ENCODE measurements at regions not wholly inside any gene's neighbourhood (a gene's known extent, or its start where the extent isn't known, plus 50 kb on each side); places are given as distances from the start of the nearest gene placed in this dataset.

DNA sequence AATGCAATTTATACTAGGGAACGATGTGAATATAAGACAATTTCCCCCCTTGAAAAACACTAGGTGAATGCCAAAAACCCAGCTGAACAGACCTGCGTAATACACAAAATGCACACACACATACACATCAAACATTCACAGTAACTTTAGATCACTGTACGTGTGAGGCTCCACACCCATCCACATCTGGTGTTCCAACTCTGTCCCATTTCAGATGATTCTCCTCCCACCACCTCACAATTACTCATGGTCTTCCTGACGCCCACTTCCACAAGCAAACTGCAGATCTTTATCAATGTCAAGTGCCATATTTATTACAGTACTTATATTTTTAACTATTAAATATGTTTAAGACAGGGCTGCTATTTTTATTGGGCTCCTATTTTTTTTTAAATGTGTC, 57.8 kb upstream of the TENM4 start:
- intact Hi-C loops (cut with micrococcal nuclease): no loop called here

DNA sequence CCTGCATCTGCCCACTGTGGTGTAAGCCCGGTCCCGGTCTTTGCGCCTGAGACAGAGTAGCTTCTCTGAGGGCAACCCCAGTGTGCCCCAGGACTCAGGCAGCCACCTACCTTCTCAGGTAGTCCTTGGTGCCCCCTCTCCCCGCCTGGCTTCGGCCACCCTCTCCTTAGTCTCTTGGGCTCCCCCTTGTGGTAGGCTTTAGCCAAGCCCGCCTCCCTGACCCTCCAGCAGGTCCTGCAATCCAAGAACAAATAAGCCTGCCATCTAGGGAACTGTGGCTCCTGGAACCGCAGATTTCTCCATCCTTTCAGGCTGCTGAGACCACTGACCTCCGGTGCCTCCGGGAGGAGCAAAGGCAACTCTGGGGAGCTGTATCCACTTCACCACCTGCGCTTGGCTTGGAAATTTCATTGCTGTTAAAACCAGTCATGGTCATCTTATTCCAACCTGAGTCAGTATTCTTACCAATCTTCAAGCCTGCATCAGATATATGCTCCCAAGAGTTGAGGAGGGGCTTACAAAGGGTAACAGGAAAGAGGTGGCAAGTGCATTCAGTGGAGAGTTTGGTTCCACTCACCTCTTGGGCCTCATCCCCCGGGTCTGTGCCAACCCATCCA, 52.8 kb upstream of the TENM4 start:
- intact Hi-C loops (cut with micrococcal nuclease): loop anchor here (1.0 kb wide), 1 partner anchor 848 kb away; no protein-coding TSS in a partner anchor

GRCh38 chr11:79492008-79492407, 51.2 kb upstream of the TENM4 start:
- intact Hi-C loops (cut with micrococcal nuclease): no loop called here
